ENCODE measurements at regions not wholly inside any gene's neighbourhood (a gene's known extent, or its start where the extent isn't known, plus 50 kb on each side); places are given as distances from the start of the nearest gene placed in this dataset.
A peak's percentile ranks its signal among the peaks of the same experiment; 100 is the strongest.

GRCh38 chr2:209208211-209208610 is 215.6 kb upstream of the MAP2 start:
- TF ChIP-seq CTCF (IDR thresholded peaks at IDR 0.05; ENCODE audit: low read length, missing control alignments) = peak; percentile 25
- peak; percentile 12 for DNase-seq (ENCODE audit: low read depth)
- peak overlapping the region; percentile 43 for H3K4me3 ChIP-seq (replicated peaks; ENCODE audit: low read depth, low read length)

- no peak for TF ChIP-seq CTCF (IDR thresholded peaks at IDR 0.05; ENCODE audit: low read length, missing control alignments)
- no peak for DNase-seq (ENCODE audit: low read depth)
- H3K4me3 ChIP-seq (replicated peaks; ENCODE audit: low read depth, low read length) = no peak overlapping the region
Observed at GRCh38 chr2:209209943-209210342, 213.9 kb upstream of the MAP2 start.

- no peak overlapping the region for H3K4me3 ChIP-seq (replicated peaks; ENCODE audit: low read depth, low read length)
- DNase-seq (ENCODE audit: low read depth) = no peak
- no peak for TF ChIP-seq CTCF (IDR thresholded peaks at IDR 0.05; ENCODE audit: low read length, missing control alignments)
Observed at GRCh38 chr2:209230560-209230959, 193.3 kb upstream of the MAP2 start.

- no peak for TF ChIP-seq CTCF (IDR thresholded peaks at IDR 0.05; ENCODE audit: low read length, missing control alignments)
- no peak overlapping the region for H3K4me3 ChIP-seq (replicated peaks; ENCODE audit: low read depth, low read length)
- no peak for DNase-seq (ENCODE audit: low read depth)
Observed at GRCh38 chr2:209236377-209236776, 187.5 kb upstream of the MAP2 start.

GRCh38 chr2:209238765-209239584 is 184.9 kb upstream of the MAP2 start:
- DNase-seq (ENCODE audit: low read depth) = no peak
- no peak overlapping the region for H3K4me3 ChIP-seq (replicated peaks; ENCODE audit: low read depth, low read length)
- TF ChIP-seq CTCF (IDR thresholded peaks at IDR 0.05; ENCODE audit: low read length, missing control alignments) = no peak

- DNase-seq (ENCODE audit: low read depth) = no peak
- no peak overlapping the region for H3K4me3 ChIP-seq (replicated peaks; ENCODE audit: low read depth, low read length)
- no peak for TF ChIP-seq CTCF (IDR thresholded peaks at IDR 0.05; ENCODE audit: low read length, missing control alignments)
Observed at GRCh38 chr2:209239585-209239938, 184.3 kb upstream of the MAP2 start.

GRCh38 chr2:209240204-209240603 is 183.6 kb upstream of the MAP2 start:
- no peak for TF ChIP-seq CTCF (IDR thresholded peaks at IDR 0.05; ENCODE audit: low read length, missing control alignments)
- H3K4me3 ChIP-seq (replicated peaks; ENCODE audit: low read depth, low read length) = no peak overlapping the region
- no peak for DNase-seq (ENCODE audit: low read depth)

Measured in fibroblast of pulmonary artery (primary cell).